K562 (cell line): ENCODE measurements at regions not wholly inside any gene's neighbourhood (a gene's known extent, or its start where the extent isn't known, plus 50 kb on each side); places are given as distances from the start of the nearest gene placed in this dataset.

Experiments used
- ATAC-seq: fragments of 200-7000 bp; cut with Tn5 transposase; 3 replicates; pipeline ENCODE4 v1.9.1; 2020; ENCODE audit warnings: moderate library complexity
- BruUV-seq: library from RNA; stranded (reverse); fragments of 400-500 nt; replicated peaks from 2 replicates; lab custom pipeline; 2021; lab: Mats Ljungman, UMichigan
- CTCF ChIA-PET: fragments of 300-600 bp; formaldehyde crosslinking; extraction: SDS; loops from one replicate; lab custom pipeline; 2021; ENCODE audit warnings: low intra/inter-chr PET ratio; lab: Yijun Ruan, JAX
- POLR2A ChIA-PET: fragments of 300-600, 350-650 bp; sonication (Branson Sonifier 250); formaldehyde crosslinking; extraction: SDS; loops from one replicate; lab custom pipeline; 2021; ENCODE audit warnings: antibody characterized with exemption, inconsistent platforms; lab: Yijun Ruan, JAX
- DNase-seq, 4 experiments: peaks; one replicate each; pipeline versions ENCODE4 v3.0.0 to v3.0.0-alpha.2; 2011 to 2018; ENCODE audit warnings: low spot score in 3 of 4, mixed read lengths in 3 of 4; ENCODE audit errors: extremely low read depth in 1 of 4
- FAIRE-seq: peaks from 2 replicates; lab custom pipeline; 2011; peaks lifted over from hg19 to GRCh38; lab: Jason Lieb, UNC
- H2AFZ ChIP-seq: 2 replicates; pipeline ENCODE4 v1.6.0; 2011; ENCODE audit warnings: low read depth, low read length, control low read depth, inconsistent platforms
- H3K27ac ChIP-seq: fragments of 200-600 bp; 3 replicates; pipeline ENCODE4 v1.8.0; 2011; ENCODE audit warnings: low read depth, mild to moderate bottlenecking, control low read depth, inconsistent platforms, low read length, moderate library complexity, mixed read lengths; ENCODE audit errors: extremely low read depth
- H3K27me3 ChIP-seq, 2 experiments: fragments of 300-600 bp in 1 of 2; 2 replicates in 1 of 2; 3 replicates in 1 of 2; pipeline versions ENCODE4 v1.6.0 to v1.8.0; 2011; ENCODE audit warnings: inconsistent platforms in 2 of 2, low read length in 2 of 2, mild to moderate bottlenecking in 1 of 2, mixed read lengths in 1 of 2, moderate library complexity in 1 of 2; ENCODE audit not compliant: control insufficient read depth in 2 of 2, insufficient read depth in 2 of 2
- H3K36me3 ChIP-seq: fragments of 300-600 bp; 3 replicates; pipeline ENCODE4 v1.8.0; 2011; ENCODE audit warnings: mild to moderate bottlenecking, low read length, inconsistent platforms; ENCODE audit not compliant: control insufficient read depth, insufficient read depth
- H3K4me1 ChIP-seq, 2 experiments: fragments of 200-600 bp in 1 of 2; replicated peaks in 1 of 2; 2 replicates in 1 of 2; 3 replicates in 1 of 2; pipeline versions ENCODE4 v1.5.1 to v1.8.0; 2011; ENCODE audit warnings: inconsistent platforms in 2 of 2, low read length in 2 of 2, mild to moderate bottlenecking in 1 of 2, mixed read lengths in 1 of 2, moderate library complexity in 1 of 2; ENCODE audit not compliant: control insufficient read depth in 2 of 2, insufficient read depth in 2 of 2
- H3K4me2 ChIP-seq: 2 replicates; pipeline ENCODE4 v1.6.1; 2011; ENCODE audit warnings: low read length, control low read depth, inconsistent platforms, mixed read lengths; ENCODE audit not compliant: insufficient read depth
- H3K4me3 ChIP-seq: fragments of 200-600 bp; sonication (generic), shearing (Covaris generic); 2 replicates; pipeline ENCODE4 v1.5.1; 2016; ENCODE audit warnings: control low read depth, inconsistent platforms
- H3K79me2 ChIP-seq: fragments of 200-600 bp; 3 replicates; pipeline ENCODE4 v1.8.0; 2011; ENCODE audit warnings: low read length, inconsistent platforms; ENCODE audit not compliant: control insufficient read depth, insufficient read depth
- H3K9ac ChIP-seq, 2 experiments: 2 replicates each; pipeline versions ENCODE4 v1.6.0 to v1.6.1; 2011; ENCODE audit warnings: low read depth in 2 of 2, low read length in 2 of 2, control low read depth in 1 of 2, inconsistent platforms in 1 of 2, mild to moderate bottlenecking in 1 of 2, mixed read lengths in 1 of 2; ENCODE audit not compliant: insufficient read depth in 1 of 2
- H3K9me1 ChIP-seq: one replicate; pipeline ENCODE4 v1.6.0; 2011; ENCODE audit warnings: inconsistent platforms, mild to moderate bottlenecking, low read length, moderate library complexity; ENCODE audit not compliant: control insufficient read depth, insufficient read depth
- H3K9me3 ChIP-seq: replicated peaks from 2 replicates; pipeline ENCODE4 v1.5.1; 2011; ENCODE audit warnings: low read depth, low read length, inconsistent platforms; ENCODE audit not compliant: control insufficient read depth, insufficient read depth
- H4K20me1 ChIP-seq: replicated peaks from 2 replicates; pipeline ENCODE4 v1.6.1; 2011; ENCODE audit warnings: low read length, inconsistent platforms, mixed read lengths; ENCODE audit not compliant: control insufficient read depth, insufficient read depth
- FOXJ2 ChIP-seq: fragments of 200-800 bp; sonication (Bioruptor generic); IDR thresholded peaks from 2 replicates; pipeline ENCODE4 v1.6.1; 2016; ENCODE audit warnings: missing genetic modification characterization, missing compliant biosample characterization
- FOXO4 ChIP-seq: fragments of 450-650 bp; formaldehyde crosslinking; IDR thresholded peaks from 2 replicates; pipeline ENCODE4 v1.4.0; 2020; ENCODE audit warnings: mild to moderate bottlenecking, moderate library complexity
- HDAC3 ChIP-seq: fragments of 450-650 bp; IDR thresholded peaks from 2 replicates; pipeline ENCODE4 v1.6.1; 2018; ENCODE audit warnings: borderline replicate concordance, mild to moderate bottlenecking, moderate library complexity; ENCODE audit not compliant: partially characterized antibody
- USF2 ChIP-seq: sonication (generic); formaldehyde crosslinking; IDR thresholded peaks from 2 replicates; pipeline ENCODE4 v1.5.0; 2020; ENCODE audit warnings: missing genetic modification reagents
- ZNF592 ChIP-seq: fragments of 450-650 bp; IDR thresholded peaks from 2 replicates; pipeline ENCODE4 v1.6.1; 2017; ENCODE audit warnings: antibody characterized with exemption, mild to moderate bottlenecking
- WGBS: fragments of 100-300 bp; shearing (Covaris generic); methylation state at CpG from one replicate; pipeline ENCODE4 v1.1.6; 2016; ENCODE audit warnings: low coverage, mixed read lengths; ENCODE audit not compliant: insufficient coverage; ENCODE audit errors: missing lambda C conversion rate; 5-methylcytosine and 5-hydroxymethylcytosine counted together
- in situ Hi-C: fragments of 300-500 bp; cut with MboI; formaldehyde crosslinking; loops from 4 replicates; pipeline ENCODE4 v1.15.0; 2018; ENCODE audit warnings: inconsistent platforms, mixed read lengths
- intact Hi-C: fragments of 100-400 bp; cut with micrococcal nuclease; formaldehyde crosslinking; loops from 2 replicates; pipeline ENCODE4 v1.14.2; 2022

GRCh38 chr10:93221521-93221920 is 147.8 kb downstream of the CYP26A1 start:
- WGBS: 10% methylated on average over 4 of the region's 5 CpGs
- CTCF ChIA-PET: no interaction called here
- intact Hi-C loops: loop anchor here (1.0 to 10.0 kb wide), 2 partner anchors 68 to 133 kb away; no protein-coding TSS in a partner anchor

More at GRCh38 chr10:93221521-93221920, 147.8 kb downstream of the CYP26A1 start:
- TF ChIP-seq USF2 (CRISPR knock-in tag) (no peak), FOXJ2 (no peak), ZNF592 (no peak), HDAC3 (no peak), FOXO4 (CRISPR knock-in tag) (no peak)
- H3K4me1 ChIP-seq: peaks cover 3 to 6% of the 10 kb centered on the region in 2 experiments; a peak in 2 of 5 replicates
- no TSS peak for BruUV-seq
- H3K36me3 ChIP-seq: no peaks in the 10 kb centered on the region
- DNase-seq (no peak), FAIRE-seq (no peak), ATAC-seq (no peak)
- POLR2A ChIA-PET: interaction anchor here (0.6 to 1.3 kb wide), 2 partner anchors 19 to 1863 kb away, joined by 3 read pairs; no protein-coding TSS in a partner anchor
- in situ Hi-C loops: no loop called here
- no peaks in the 10 kb centered on the region; a peak in 1 of 5 replicates for H3K27me3 ChIP-seq
- H3K9me1 ChIP-seq: no peaks in the 10 kb centered on the region
- no peaks in the 10 kb centered on the region for H3K79me2 ChIP-seq
- H3K4me2 ChIP-seq: no peak overlapping the region
- H3K4me3 ChIP-seq: no peak overlapping the region
- H3K9ac ChIP-seq: no peak overlapping the region
- H3K9me3 ChIP-seq: no peaks in the 10 kb centered on the region
- H4K20me1 ChIP-seq: no peaks in the 10 kb centered on the region
- no peak overlapping the region for H3K27ac ChIP-seq
- no peak overlapping the region; the same call in 1 of the 2 replicates for H2AFZ ChIP-seq
